Caco-2 (cell line): ENCODE measurements at regions not wholly inside any gene's neighbourhood (a gene's known extent, or its start where the extent isn't known, plus 50 kb on each side); places are given as distances from the start of the nearest gene placed in this dataset.

Experiments used
- BruUV-seq: library from RNA; stranded (reverse); fragments of 400-500 nt; replicated peaks from 2 replicates; lab custom pipeline; 2021; lab: Mats Ljungman, UMichigan
- CTCF ChIA-PET: fragments of 300-600 bp; sonication (Branson Sonifier 250); formaldehyde crosslinking; loops from one replicate; lab custom pipeline; 2022; ENCODE audit warnings: antibody characterized with exemption; lab: Charles Lee
- POLR2A ChIA-PET: fragments of 300-600 bp; sonication (Branson Sonifier 250); formaldehyde crosslinking; loops from one replicate; lab custom pipeline; 2022; ENCODE audit warnings: antibody characterized with exemption; lab: Charles Lee
- DNase-seq, 2 experiments: peaks; one replicate each; pipeline versions ENCODE4 v3.0.0 to v3.0.0-alpha.2; 2020 to 2022
- H3K27me3 ChIP-seq: replicated peaks from 2 replicates; pipeline ENCODE4 v1.6.0; 2011; ENCODE audit warnings: low read length; ENCODE audit not compliant: control insufficient read depth, insufficient read depth
- H3K36me3 ChIP-seq: 2 replicates; pipeline ENCODE4 v1.5.1; 2011; ENCODE audit warnings: low read length; ENCODE audit not compliant: control insufficient read depth, insufficient read depth
- H3K4me1 ChIP-seq: fragments of 250-450 bp; sonication (Bioruptor Pico); 2 replicates; pipeline ENCODE4 v1.5.1; 2020; ENCODE audit warnings: mild to moderate bottlenecking
- H3K4me3 ChIP-seq: 2 replicates; pipeline ENCODE4 v1.5.1; 2011; ENCODE audit warnings: low read depth, mild to moderate bottlenecking, control low read depth, low read length
- H3K9me3 ChIP-seq: fragments of 250-450 bp; sonication (Bioruptor Pico); 2 replicates; pipeline ENCODE4 v1.5.1; 2020; ENCODE audit warnings: mild to moderate bottlenecking, moderate library complexity
- H3K27ac Mint-ChIP-seq: one replicate; pipeline ENCODE4 v1.8.0; 2022; ENCODE audit warnings: mixed read lengths; ENCODE audit not compliant: unreplicated experiment
- H3K27me3 Mint-ChIP-seq: one replicate; pipeline ENCODE4 v1.8.0; 2022; ENCODE audit warnings: mixed read lengths; ENCODE audit not compliant: insufficient read depth, unreplicated experiment
- H3K36me3 Mint-ChIP-seq: one replicate; pipeline ENCODE4 v1.8.0; 2022; ENCODE audit warnings: mild to moderate bottlenecking, mixed read lengths; ENCODE audit not compliant: insufficient read depth, unreplicated experiment
- H3K4me1 Mint-ChIP-seq: one replicate; pipeline ENCODE4 v1.8.0; 2022; ENCODE audit warnings: low read depth, mixed read lengths; ENCODE audit not compliant: unreplicated experiment
- H3K4me3 Mint-ChIP-seq: one replicate; pipeline ENCODE4 v1.8.0; 2022; ENCODE audit warnings: mild to moderate bottlenecking, moderate library complexity, mixed read lengths; ENCODE audit not compliant: unreplicated experiment
- H3K9me3 Mint-ChIP-seq: one replicate; pipeline ENCODE4 v1.8.0; 2022; ENCODE audit warnings: mixed read lengths; ENCODE audit not compliant: unreplicated experiment
- CTCF ChIP-seq, 2 experiments: fragments of 200-600 bp in 1 of 2; IDR thresholded peaks; 1 replicate in 1 of 2; 2 replicates in 1 of 2; pipeline versions ENCODE4 v1.5.1 to v1.8.0; 2011 to 2022; ENCODE audit warnings: antibody characterized with exemption in 1 of 2, control low read depth in 1 of 2, inconsistent platforms in 1 of 2, low read depth in 1 of 2, low read length in 1 of 2, mild to moderate bottlenecking in 1 of 2, moderate library complexity in 1 of 2; ENCODE audit not compliant: insufficient read depth in 1 of 2, severe bottlenecking in 1 of 2, unreplicated experiment in 1 of 2
- intact Hi-C: fragments of 100-400 bp; cut with micrococcal nuclease; formaldehyde crosslinking; loops from one replicate; pipeline ENCODE4 v1.10.0; 2022; ENCODE audit not compliant: unreplicated experiment

- no peak for DNase-seq
- POLR2A ChIA-PET: no interaction called here
- Histone ChIP-seq H3K4me1 (no peaks in the 10 kb centered on the region), H3K9me3 (no peaks in the 10 kb centered on the region), H3K27me3 (no peaks in the 10 kb centered on the region), H3K4me3 (no peak overlapping the region), H3K36me3 (no peaks in the 10 kb centered on the region)
- Mint-ChIP-seq H3K27ac (no peak overlapping the region), H3K9me3 (peaks cover 14% of the 10 kb centered on the region), H3K36me3 (no peaks in the 10 kb centered on the region), H3K4me1 (no peaks in the 10 kb centered on the region), H3K27me3 (peaks cover 3% of the 10 kb centered on the region), H3K4me3 (no peak overlapping the region)
- CTCF ChIA-PET: no interaction called here
- BruUV-seq: no TSS peak
- no peak for TF ChIP-seq CTCF (IDR thresholded peaks at IDR 0.05; ENCODE audit: insufficient read depth in 1 of 2, low read depth in 1 of 2, low read length in 1 of 2, severe bottlenecking in 1 of 2, unreplicated experiment in 1 of 2)
- intact Hi-C loops: no loop called here
Measured at GRCh38 chr16:60541535-60541934, 1494.7 kb downstream of the CDH8 start.

GRCh38 chr16:60510941-60511340 lies 1525.3 kb downstream of the CDH8 start:
- ChIA-PET CTCF (no interaction called here), POLR2A (no interaction called here)
- H3K4me1 ChIP-seq: no peaks in the 10 kb centered on the region
- Mint-ChIP-seq H3K27me3 (no peaks in the 10 kb centered on the region), H3K27ac (no peak overlapping the region), H3K4me1 (no peaks in the 10 kb centered on the region), H3K36me3 (no peaks in the 10 kb centered on the region), H3K4me3 (no peak overlapping the region), H3K9me3 (peaks cover 9% of the 10 kb centered on the region)
- no peak overlapping the region for H3K4me3 ChIP-seq
- no peaks in the 10 kb centered on the region for H3K27me3 ChIP-seq
- H3K36me3 ChIP-seq: no peaks in the 10 kb centered on the region
- intact Hi-C loops: no loop called here
- DNase-seq: no peak
- no TSS peak for BruUV-seq
- no peak for TF ChIP-seq CTCF (IDR thresholded peaks at IDR 0.05; ENCODE audit: insufficient read depth in 1 of 2, low read depth in 1 of 2, low read length in 1 of 2, severe bottlenecking in 1 of 2, unreplicated experiment in 1 of 2)
- H3K9me3 ChIP-seq: no peaks in the 10 kb centered on the region

- intact Hi-C loops: no loop called here
- H3K27me3 Mint-ChIP-seq: no peaks in the 10 kb centered on the region
- no peak for DNase-seq
- H3K27ac Mint-ChIP-seq: no peak overlapping the region
- H3K9me3 Mint-ChIP-seq: peaks cover 8% of the 10 kb centered on the region
- Histone ChIP-seq H3K27me3 (no peaks in the 10 kb centered on the region), H3K4me3 (no peak overlapping the region), H3K4me1 (no peaks in the 10 kb centered on the region), H3K36me3 (no peaks in the 10 kb centered on the region), H3K9me3 (no peaks in the 10 kb centered on the region)
- BruUV-seq: no TSS peak
- ChIA-PET POLR2A (no interaction called here), CTCF (no interaction called here)
- TF ChIP-seq CTCF (IDR thresholded peaks at IDR 0.05; ENCODE audit: insufficient read depth in 1 of 2, low read depth in 1 of 2, low read length in 1 of 2, severe bottlenecking in 1 of 2, unreplicated experiment in 1 of 2): no peak
- no peak overlapping the region for H3K4me3 Mint-ChIP-seq
- H3K4me1 Mint-ChIP-seq: no peaks in the 10 kb centered on the region
- H3K36me3 Mint-ChIP-seq: no peaks in the 10 kb centered on the region
Measured at GRCh38 chr16:60510208-60510607, 1526.0 kb downstream of the CDH8 start.
